Adipocyte (in vitro differentiated cells): ENCODE measurements at regions not wholly inside any gene's neighbourhood (a gene's known extent, or its start where the extent isn't known, plus 50 kb on each side); places are given as distances from the start of the nearest gene placed in this dataset.
"Not testable (repeated sequence)": the region's sequence is repeated elsewhere in the genome, so short reads cannot be mapped to it uniquely, and the experiment has no call there.

Source experiments
- DNase-seq: peaks from one replicate; pipeline ENCODE4 v3.0.0-alpha.2; 2015; ENCODE audit warnings: low read depth
- H3K27me3 ChIP-seq: replicated peaks from 2 replicates; pipeline ENCODE4 v1.7.0; 2013; ENCODE audit warnings: mild to moderate bottlenecking, low read length, moderate library complexity; ENCODE audit not compliant: control insufficient read depth, insufficient read depth
- H3K36me3 ChIP-seq: 2 replicates; pipeline ENCODE4 v1.7.0; 2013; ENCODE audit warnings: low read length, mild to moderate bottlenecking, moderate library complexity; ENCODE audit not compliant: control insufficient read depth, insufficient read depth, severe bottlenecking
- H3K4me1 ChIP-seq: 2 replicates; pipeline ENCODE4 v1.7.0; 2013; ENCODE audit warnings: mild to moderate bottlenecking, low read length, moderate library complexity; ENCODE audit not compliant: control insufficient read depth, insufficient read depth
- H3K4me3 ChIP-seq: 2 replicates; pipeline ENCODE4 v1.7.0; 2013; ENCODE audit warnings: mild to moderate bottlenecking, low read length, moderate library complexity
- H3K9ac ChIP-seq: 2 replicates; pipeline ENCODE4 v1.7.0; 2013; ENCODE audit warnings: mild to moderate bottlenecking, low read length, moderate library complexity
- H3K9me3 ChIP-seq: 2 replicates; pipeline ENCODE4 v1.7.0; 2013; ENCODE audit warnings: mild to moderate bottlenecking, low read length, moderate library complexity; ENCODE audit not compliant: control insufficient read depth

DNA sequence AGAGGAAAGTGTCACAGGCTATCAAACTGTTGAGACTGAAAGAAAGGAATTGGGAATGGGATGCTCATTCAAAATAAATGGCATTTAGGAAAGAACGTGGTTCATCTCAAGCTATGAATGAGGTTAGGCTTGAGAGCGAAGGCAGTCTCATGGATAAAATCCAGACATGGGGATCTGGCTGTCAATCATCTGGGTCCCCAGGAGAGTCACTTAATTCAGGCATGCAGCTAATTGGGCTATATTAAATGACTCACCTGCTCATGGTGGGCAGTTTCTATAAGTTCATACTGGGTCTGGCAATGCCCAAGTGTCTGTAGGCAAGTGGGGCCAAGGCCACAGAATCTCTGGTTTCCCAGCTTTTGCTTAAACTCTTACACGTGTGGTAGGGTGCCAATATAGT, 286.5 kb upstream of the SEMA6A start:
- DNase-seq = no peak
- Histone ChIP-seq H3K9ac (no peak overlapping the region), H3K4me3 (no peak overlapping the region), H3K9me3 (no peaks in the 10 kb centered on the region), H3K36me3 (no peaks in the 10 kb centered on the region), H3K4me1 (no peaks in the 10 kb centered on the region), H3K27me3 (no peaks in the 10 kb centered on the region)

DNA sequence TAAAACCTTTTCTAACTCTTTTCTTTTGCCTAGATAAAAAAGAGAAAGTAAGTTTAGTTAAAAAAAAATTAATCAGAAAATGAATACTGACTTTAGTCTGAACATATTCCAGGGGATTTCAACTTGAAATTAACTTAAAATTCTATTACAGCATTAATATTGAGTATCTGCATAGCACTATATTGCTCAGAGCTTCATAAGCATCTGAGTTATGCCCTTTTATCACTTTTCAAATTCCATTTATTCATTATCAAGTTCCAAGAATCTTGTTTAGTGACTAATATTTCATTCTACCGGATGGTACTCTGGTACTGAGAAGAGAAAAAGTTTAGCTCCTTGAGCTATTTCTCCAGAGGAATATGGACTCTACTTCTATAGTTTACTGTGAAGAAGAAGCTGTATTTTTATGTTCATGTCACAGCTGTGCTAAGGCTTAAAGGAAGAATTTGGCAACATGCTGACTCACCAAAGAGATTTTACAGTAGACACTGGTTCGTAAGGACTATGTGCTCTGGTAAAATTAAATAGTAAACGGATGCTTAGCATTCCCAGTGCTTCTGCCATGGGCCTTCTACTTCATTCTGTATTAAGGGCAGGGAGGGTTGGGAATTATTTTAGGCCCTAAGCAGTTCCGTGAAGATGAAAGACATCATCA, 285.2 kb upstream of the SEMA6A start:
- H3K9ac ChIP-seq = no peak overlapping the region
- H3K27me3 ChIP-seq = no peaks in the 10 kb centered on the region
- peak; percentile 2 for DNase-seq
- H3K4me3 ChIP-seq = no peak overlapping the region
- H3K9me3 ChIP-seq = no peaks in the 10 kb centered on the region
- no peaks in the 10 kb centered on the region for H3K4me1 ChIP-seq
- no peaks in the 10 kb centered on the region for H3K36me3 ChIP-seq

- H3K9ac ChIP-seq = no peak overlapping the region
- H3K9me3 ChIP-seq = no peaks in the 10 kb centered on the region
- H3K36me3 ChIP-seq = no peaks in the 10 kb centered on the region
- no peaks in the 10 kb centered on the region for H3K4me1 ChIP-seq
- H3K4me3 ChIP-seq = no peak overlapping the region
- no peaks in the 10 kb centered on the region for H3K27me3 ChIP-seq
- DNase-seq = no peak
Observed at GRCh38 chr5:116858705-116859333, 284.2 kb upstream of the SEMA6A start.

- not testable (repeated sequence) for H3K36me3 ChIP-seq, H3K9me3 ChIP-seq, H3K4me1 ChIP-seq, H3K9ac ChIP-seq, DNase-seq, H3K27me3 ChIP-seq, H3K4me3 ChIP-seq
Observed at GRCh38 chr5:116858020-116858419, 283.4 kb upstream of the SEMA6A start.

GRCh38 chr5:116856271-116856670, 281.6 kb upstream of the SEMA6A start:
- Histone ChIP-seq H3K4me3 (no peak overlapping the region), H3K36me3 (no peaks in the 10 kb centered on the region), H3K9me3 (no peaks in the 10 kb centered on the region), H3K27me3 (no peaks in the 10 kb centered on the region), H3K9ac (no peak overlapping the region), H3K4me1 (no peaks in the 10 kb centered on the region)
- DNase-seq = no peak

GRCh38 chr5:116853992-116854391, 279.4 kb upstream of the SEMA6A start:
- Histone ChIP-seq H3K4me1 (no peaks in the 10 kb centered on the region), H3K9ac (no peak overlapping the region), H3K9me3 (no peaks in the 10 kb centered on the region), H3K4me3 (no peak overlapping the region), H3K36me3 (no peaks in the 10 kb centered on the region), H3K27me3 (no peaks in the 10 kb centered on the region)
- no peak for DNase-seq

DNA sequence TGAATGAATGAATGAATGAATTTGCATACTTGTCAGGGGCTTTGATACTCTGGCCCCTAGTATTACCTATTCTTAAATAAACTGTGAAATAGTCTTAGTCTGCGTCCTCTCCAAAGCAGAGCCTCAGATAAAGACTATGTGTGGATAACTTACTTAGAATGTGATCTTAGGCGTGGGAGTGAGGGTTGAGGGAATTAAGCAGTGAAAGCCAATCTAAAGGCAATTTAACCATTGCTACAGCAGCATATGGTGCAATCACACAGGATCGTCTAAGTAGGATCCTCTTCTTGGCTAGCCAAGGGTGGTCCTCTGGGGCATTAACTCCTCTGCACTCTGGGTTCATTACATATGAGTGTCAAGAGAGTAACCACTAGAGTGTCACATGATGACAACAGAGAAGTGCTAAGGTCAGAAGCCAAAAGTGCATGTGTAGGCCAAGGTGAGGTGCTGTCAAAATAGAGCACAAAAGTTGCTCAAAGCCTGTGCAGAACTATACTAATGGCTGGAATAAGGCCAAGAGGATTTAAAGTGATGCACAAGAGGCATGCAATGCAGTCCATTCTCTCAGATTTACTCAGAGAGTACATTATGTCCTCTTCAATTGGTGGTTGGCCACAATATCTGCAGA, 274.4 kb upstream of the SEMA6A start:
- Histone ChIP-seq H3K4me1 (no peaks in the 10 kb centered on the region), H3K4me3 (no peak overlapping the region), H3K9me3 (no peaks in the 10 kb centered on the region), H3K27me3 (no peaks in the 10 kb centered on the region), H3K9ac (no peak overlapping the region), H3K36me3 (no peaks in the 10 kb centered on the region)
- DNase-seq = no peak

- no peaks in the 10 kb centered on the region for H3K9me3 ChIP-seq
- no peak for DNase-seq
- H3K36me3 ChIP-seq = no peaks in the 10 kb centered on the region
- no peak overlapping the region for H3K9ac ChIP-seq
- H3K4me1 ChIP-seq = no peaks in the 10 kb centered on the region
- H3K4me3 ChIP-seq = no peak overlapping the region
- no peaks in the 10 kb centered on the region for H3K27me3 ChIP-seq
Observed at GRCh38 chr5:116847960-116848359, 273.3 kb upstream of the SEMA6A start.

DNA sequence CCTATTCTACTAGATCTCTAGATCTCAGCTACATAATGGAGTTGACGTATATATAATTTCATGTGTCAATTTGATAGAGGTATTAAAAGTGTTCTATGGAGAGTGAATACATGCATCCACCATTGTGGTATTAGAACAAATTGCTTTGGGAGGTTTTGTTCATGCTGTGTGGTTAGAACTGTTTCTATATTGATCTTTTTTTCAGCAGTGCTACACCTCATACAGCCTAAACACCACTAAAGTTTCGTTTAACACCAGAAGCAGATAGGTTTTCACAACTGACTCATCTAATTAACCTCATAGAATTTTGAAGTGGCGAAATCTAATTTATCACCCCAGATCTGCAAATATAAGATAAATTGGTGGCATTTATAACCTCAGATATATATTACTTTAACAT, 269.4 kb upstream of the SEMA6A start:
- Histone ChIP-seq H3K9ac (no peak overlapping the region), H3K27me3 (no peaks in the 10 kb centered on the region), H3K36me3 (no peaks in the 10 kb centered on the region), H3K9me3 (no peaks in the 10 kb centered on the region), H3K4me3 (no peak overlapping the region), H3K4me1 (no peaks in the 10 kb centered on the region)
- DNase-seq = no peak

DNA sequence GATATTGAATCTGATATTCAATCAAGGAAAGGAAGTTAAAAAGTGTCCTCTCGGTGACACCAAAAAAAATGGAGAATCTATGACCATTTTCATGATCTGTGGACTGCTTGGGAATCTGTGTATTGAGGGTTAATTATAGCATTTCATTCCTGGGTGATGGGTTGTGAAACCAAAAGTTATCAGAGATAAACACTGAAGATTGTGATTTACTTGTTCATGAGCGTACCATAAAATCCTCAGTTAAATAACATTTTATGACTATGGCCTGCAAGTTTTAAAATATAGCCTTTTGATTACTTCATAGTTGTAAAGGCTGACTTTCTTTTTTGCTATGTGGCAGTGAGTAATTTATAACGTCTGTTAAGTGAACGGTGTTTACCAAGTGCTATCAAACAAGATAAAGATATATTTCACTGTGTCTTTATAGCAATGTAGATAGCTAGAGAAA, 267.9 kb upstream of the SEMA6A start:
- Histone ChIP-seq H3K9ac (no peak overlapping the region), H3K9me3 (no peaks in the 10 kb centered on the region), H3K27me3 (no peaks in the 10 kb centered on the region), H3K4me3 (no peak overlapping the region), H3K4me1 (no peaks in the 10 kb centered on the region), H3K36me3 (no peaks in the 10 kb centered on the region)
- no peak for DNase-seq

DNA sequence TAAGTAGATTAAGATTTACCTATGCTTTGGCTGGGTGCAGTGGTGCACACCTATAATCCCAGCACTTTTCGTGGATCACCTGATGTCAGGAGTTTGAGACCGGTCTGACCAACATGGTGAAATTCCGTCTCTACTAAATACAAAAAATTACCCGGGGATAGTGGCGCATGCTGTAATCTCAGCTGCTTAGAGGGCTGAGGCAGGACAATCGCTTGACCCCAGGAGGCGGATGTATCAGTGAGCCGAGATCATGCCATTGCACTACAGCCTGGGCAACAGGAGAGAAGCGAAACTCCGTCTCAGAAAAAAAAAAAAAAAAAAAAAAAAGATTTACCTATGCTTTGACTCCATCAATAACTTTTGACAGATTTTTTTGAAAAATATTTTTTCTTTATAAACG, 267.1 kb upstream of the SEMA6A start:
- H3K4me1 ChIP-seq = no peaks in the 10 kb centered on the region
- no peaks in the 10 kb centered on the region for H3K27me3 ChIP-seq
- DNase-seq = no peak
- no peaks in the 10 kb centered on the region for H3K9me3 ChIP-seq
- no peak overlapping the region for H3K4me3 ChIP-seq
- H3K9ac ChIP-seq = no peak overlapping the region
- H3K36me3 ChIP-seq = no peaks in the 10 kb centered on the region
